Stimulated activated CD4-positive, alpha-beta T cell treated with anti-CD3 and anti-CD28 coated beads, Interleukin-2, amount 100 ng/mL, for 4 hours (primary cell): ENCODE measurements at regions not wholly inside any gene's neighbourhood (a gene's known extent, or its start where the extent isn't known, plus 50 kb on each side); places are given as distances from the start of the nearest gene placed in this dataset.

ENCODE experiments used
- DNase-seq: peaks from one replicate; pipeline ENCODE4 v3.0.0-alpha.2; 2020; ENCODE audit warnings: low read depth

GRCh38 chr16:18055411-18055916, 281.1 kb downstream of the NPIPA8 start:
- DNase-seq = no peak

DNA sequence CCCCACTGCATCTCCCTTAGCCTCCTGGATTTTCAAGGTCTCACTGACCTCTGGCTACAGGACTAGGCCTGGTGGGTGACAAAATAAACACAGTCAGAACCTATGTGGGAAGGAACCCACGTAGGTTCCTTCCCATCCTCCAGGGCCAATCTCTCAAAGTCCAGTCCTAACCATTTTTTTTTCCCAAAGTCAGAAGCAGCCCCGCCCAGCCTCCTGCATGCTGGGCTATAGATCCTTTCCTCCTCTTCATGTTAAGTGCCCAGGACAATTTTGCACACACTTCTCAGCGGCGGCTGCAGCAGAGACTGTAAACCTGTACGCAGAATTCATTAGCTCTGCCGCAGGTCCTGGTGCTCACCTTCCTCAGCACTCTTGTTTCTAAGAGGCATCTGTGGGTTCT, 285.8 kb downstream of the NPIPA8 start:
- DNase-seq = no peak

- DNase-seq = no peak
Observed at GRCh38 chr16:18050234-18050633, 286.3 kb downstream of the NPIPA8 start.

DNA sequence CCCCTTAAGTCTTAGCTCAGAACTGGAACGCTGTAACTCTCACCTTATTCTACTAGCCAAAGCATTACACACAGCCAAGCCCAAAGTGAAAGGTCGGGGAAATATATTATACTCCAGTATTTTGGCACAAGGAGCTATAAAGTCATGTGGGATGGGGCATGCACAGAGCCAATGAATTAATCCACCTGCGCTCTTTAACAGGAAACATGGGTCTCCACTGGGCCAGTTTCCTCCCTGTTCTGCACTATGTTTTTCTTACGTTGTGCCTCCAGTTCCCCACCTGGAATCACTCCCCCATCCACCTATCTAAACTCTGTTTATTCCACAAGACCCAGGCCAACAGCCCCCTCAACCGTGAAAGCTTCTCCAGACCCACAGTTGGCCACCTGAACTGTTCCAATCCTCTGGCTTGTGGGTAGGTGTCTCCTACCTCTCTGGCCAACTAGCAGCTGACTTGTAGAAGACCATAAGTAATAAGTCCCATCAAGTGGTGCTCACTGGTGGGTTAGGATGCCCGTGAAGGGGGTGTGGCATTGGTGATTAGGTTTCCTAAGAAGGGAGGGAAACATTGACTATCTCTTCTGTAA, 286.9 kb downstream of the NPIPA8 start:
- DNase-seq = no peak

DNA sequence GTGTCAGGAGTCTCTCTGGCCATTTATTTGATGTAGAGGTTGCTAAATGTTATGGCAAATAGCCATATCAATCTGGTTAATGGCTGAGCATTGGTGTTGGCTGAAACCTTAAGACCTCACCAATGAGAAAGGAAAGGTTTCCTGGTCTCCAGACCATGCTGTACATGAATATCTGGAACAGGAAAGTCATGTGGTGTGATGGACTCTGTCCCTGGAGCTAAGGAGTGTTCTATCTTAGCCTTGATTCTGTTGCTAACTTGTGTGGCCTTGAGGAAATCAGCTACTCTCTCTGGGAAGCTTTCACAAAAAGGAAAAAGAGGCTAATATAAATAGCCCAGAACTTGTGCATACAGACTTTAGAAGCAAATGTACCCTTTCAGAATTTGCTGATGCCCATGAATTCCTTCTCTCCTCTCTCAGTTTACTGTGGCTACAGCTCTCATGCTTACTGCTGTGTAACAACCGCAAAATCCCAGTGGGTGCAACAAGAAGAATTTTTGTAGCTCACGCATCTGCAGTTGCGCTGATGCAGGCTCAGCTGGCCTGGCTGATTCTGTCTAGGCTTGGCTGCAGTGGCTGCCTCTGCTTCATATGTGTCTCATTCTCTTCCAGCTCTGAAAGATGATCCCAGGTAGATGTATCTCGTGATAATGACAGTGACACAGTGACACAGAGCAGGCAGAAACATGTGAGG, 287.5 kb downstream of the NPIPA8 start:
- no peak for DNase-seq

DNA sequence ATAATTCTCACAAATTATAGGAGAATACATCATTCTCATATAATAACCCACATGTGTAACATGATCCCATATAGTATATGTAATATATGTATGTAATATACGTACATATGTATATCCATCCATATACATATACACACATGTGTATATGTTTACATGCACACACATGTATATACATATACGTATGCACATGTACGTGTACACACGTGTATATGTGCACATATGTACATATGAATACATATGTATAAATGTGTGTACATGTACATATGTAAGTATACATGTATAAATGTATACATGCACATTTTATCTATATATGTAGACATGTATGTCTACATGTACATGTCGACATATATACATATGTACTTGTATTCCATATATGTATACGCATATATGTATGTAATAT, 288.8 kb downstream of the NPIPA8 start:
- no peak for DNase-seq

DNA sequence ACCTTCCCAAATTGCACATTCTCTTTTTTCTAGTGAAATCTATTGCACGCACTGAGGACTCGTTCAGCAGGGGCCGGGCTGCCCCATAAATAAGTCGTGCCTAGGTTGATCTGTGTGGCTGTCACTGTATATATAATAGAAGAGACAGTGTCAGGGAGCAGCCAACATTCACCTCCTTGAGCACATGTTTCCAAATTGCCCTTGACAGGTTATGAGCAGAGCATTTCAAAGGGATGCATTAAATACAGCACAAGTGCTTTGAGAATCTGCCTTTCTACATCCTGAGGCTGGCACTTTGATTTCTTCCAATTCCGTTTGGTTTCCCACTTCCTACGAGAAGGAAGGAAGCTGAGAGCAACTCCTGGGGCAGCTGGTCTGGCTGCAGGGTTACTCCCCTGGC, 291.2 kb downstream of the NPIPA8 start:
- no peak for DNase-seq

DNA sequence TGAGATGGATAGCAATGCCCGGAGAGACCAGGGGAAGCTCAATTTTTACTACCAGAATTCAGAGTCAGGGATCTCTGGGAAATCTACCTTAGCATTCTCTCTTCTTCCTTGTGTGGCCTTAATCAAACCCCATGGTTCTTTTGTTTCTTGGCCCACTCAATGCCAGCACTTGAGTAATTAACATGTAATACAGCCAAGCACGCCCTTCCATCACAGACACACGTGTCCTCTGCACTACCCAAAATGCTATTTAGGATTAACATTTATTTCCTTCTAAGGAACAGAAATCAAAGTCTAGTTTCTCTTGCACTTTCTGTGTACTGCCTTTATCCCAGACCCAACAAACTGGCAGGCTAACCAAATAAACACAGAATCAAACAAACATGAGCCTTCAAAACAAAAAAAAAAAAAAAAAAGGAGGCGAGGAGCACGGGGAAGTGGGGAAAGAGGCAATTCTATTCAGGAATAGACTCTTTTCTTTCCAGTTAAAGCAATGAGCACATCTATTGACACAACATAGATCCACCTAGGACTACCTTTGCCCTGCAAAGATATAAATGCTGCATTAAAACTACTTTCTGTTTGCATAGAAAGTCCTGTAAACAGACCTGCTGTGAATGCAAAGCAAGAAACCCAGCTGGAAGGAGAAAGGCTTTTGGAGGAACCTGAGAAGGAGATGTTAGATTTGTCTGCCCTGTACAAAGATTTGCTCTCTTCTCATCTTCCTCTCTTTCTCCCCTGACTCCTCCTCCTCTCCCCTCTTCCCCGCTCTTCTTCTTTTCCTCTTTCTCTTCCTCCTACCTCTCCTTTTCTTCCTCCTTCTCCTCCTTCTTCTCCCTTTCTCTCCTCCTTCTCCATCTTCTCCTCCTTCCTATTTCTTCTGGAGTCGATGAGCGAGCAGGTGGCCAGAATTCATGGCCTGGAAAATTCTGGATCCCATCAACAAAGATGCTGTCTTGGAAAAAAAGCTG, 294.4 kb downstream of the NPIPA8 start:
- no peak for DNase-seq

DNA sequence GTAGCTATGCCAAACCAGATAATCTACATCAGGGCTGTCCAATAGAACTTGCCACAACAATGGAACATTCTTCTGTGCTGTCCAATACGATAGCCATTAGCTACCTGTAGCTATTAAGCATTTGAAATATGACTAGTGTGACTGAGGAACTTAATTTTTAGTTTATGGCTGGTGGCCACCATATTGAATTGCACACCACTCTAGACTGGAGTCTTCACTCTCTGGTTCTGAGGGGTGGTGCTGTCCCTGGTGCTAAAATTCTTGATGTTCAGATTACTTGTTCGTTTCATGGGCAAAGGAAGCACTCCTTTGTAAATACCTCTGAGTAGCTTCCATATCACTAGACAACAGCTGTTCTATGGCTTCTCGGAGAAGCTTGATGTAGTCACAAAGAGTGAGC, 296.6 kb downstream of the NPIPA8 start:
- no peak for DNase-seq

- no peak for DNase-seq
Observed at GRCh38 chr16:18037051-18037450, 299.5 kb downstream of the NPIPA8 start.

DNA sequence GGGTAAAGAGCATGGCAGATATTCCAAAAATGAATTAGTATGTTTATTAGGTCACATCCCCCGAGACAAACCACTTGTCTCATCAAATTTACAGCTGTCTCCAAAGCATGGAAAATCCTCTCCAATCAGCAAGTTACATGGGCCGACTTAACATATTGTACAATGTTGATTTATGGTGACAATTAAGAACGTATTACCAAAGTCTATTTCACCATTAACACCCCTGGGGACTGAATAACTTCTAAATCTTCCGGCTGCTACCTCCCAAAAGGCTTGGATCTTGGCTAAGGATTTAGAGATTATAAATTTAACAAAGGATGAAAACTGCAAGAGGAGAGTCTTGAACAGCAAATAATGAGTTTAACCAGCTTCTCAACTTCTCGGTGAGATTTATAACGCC, 311.9 kb downstream of the NPIPA8 start:
- DNase-seq = no peak

- DNase-seq = no peak
Observed at GRCh38 chr16:18018376-18018775, 318.2 kb downstream of the NPIPA8 start.

DNA sequence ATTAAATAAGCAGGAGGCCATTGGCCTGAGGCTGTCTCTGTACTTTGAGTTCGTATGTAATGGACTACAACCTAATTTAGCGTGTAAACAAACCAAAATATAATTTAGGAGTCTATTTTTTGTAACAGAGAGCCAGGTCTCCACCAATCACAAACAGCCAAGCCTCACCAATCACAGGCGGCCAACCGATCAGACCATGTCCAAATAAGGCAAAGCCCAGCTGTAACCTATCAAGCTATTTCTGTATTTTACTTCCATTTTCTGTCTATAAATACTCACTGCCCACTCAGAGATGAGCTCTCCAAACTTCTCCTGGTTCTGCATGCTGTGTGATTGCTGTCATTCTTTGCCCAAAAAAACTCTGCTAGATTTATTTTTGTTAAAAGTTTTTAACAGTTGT, 322.7 kb downstream of the NPIPA8 start:
- no peak for DNase-seq

DNA sequence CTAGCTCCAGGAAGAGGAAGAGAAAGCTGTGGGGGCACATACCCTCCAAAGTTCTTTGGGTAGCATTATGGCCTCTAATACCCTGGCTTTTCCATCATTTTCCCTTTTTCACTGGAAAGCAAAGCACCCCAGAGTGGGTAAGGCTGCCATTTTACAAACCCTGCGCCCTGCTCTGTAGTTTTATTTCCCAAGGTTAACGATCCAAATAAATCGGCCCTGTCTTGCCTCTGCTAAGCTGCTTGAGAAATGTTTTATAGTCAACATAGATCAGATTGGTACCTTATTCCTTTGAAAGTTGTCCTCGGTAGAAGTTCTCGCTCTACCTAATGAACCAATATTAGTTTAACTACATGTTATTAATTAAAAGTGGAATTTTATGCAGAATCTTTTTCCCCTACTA, 328.2 kb downstream of the NPIPA8 start:
- DNase-seq = no peak

DNA sequence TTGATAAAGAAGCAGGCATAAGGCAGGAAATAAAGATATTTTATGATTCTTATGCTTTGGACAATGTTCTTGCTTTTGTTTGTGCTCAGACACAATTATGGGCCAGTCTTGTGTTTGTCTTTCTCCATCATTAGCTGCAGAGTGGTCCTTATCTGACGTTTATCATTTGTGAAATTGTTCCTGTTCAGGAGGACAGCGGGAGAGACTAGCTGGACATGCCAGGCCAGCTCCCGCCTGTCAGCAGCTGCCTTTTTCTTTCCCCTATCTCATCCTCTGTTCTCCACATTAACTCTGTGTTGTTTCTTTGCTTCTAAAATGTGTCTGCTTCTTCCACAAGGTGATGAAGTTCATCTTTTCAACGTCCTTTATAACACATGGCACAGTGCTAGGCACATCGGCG, 333.5 kb downstream of the NPIPA8 start:
- no peak for DNase-seq

DNA sequence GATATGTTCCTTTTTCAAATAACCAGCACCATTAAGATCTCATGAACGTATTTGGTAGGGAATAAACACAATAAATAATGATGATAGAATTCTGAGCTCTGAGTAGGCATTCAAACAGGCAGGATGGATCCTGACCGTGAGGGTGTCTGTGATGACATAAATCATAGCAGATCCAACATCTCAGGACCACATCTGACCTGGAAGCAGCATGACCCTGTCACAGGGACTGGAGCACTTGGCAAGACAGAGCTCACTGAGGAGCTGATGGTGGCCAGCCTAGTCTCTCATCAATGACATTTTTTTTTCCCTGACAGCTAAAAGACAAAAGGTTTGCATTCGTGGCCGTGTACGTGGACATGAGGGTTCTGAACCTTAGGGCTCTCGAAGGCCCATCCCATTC, 337.5 kb downstream of the NPIPA8 start:
- no peak for DNase-seq

GRCh38 chr16:17998550-17998949, 338.0 kb downstream of the NPIPA8 start:
- DNase-seq = no peak

GRCh38 chr16:17994027-17994426, 342.5 kb downstream of the NPIPA8 start:
- DNase-seq = no peak

GRCh38 chr16:17992416-17992815, 344.1 kb downstream of the NPIPA8 start:
- DNase-seq = no peak

- no peak for DNase-seq
Observed at GRCh38 chr16:17989255-17989654, 347.3 kb downstream of the NPIPA8 start.

- DNase-seq = no peak
Observed at GRCh38 chr16:17988839-17989238, 347.7 kb downstream of the NPIPA8 start.

- DNase-seq = no peak
Observed at GRCh38 chr16:17986991-17987390, 349.5 kb downstream of the NPIPA8 start.

- no peak for DNase-seq
Observed at GRCh38 chr16:17984810-17985209, 351.7 kb downstream of the NPIPA8 start.
